SK-N-SH (cell line): ENCODE measurements at regions not wholly inside any gene's neighbourhood (a gene's known extent, or its start where the extent isn't known, plus 50 kb on each side); places are given as distances from the start of the nearest gene placed in this dataset.
"Not testable (repeated sequence)": the region's sequence is repeated elsewhere in the genome, so short reads cannot be mapped to it uniquely, and the experiment has no call there.

Source experiments
- CTCF ChIA-PET: fragments of 300-600, 350-600 bp; formaldehyde crosslinking; extraction: SDS; loops from one replicate; lab custom pipeline; 2021; lab: Yijun Ruan, JAX
- POLR2A ChIA-PET: fragments of 350-600 bp; sonication (Branson Sonifier 250); formaldehyde crosslinking; extraction: SDS; loops from one replicate; lab custom pipeline; 2020; ENCODE audit warnings: antibody characterized with exemption, inconsistent platforms; lab: Yijun Ruan, JAX
- DNase-seq: peaks from one replicate; pipeline ENCODE4 v3.0.0; 2012
- H2AFZ ChIP-seq: fragments of 200-600 bp; sonication (generic); 2 replicates; pipeline ENCODE4 v1.8.1; 2016; ENCODE audit warnings: antibody characterized with exemption, mild to moderate bottlenecking, low read depth
- H3F3A ChIP-seq: fragments of 200-600 bp; sonication (generic); replicated peaks from 2 replicates; pipeline ENCODE3; 2016; ENCODE audit warnings: antibody characterized with exemption, mild to moderate bottlenecking; ENCODE audit not compliant: insufficient read depth
- H3K27ac ChIP-seq, 2 experiments: fragments of 200-500 bp in 1 of 2; fragments of 200-600 bp in 1 of 2; sonication (Bioruptor generic) in 1 of 2; sonication (generic), shearing (Covaris generic) in 1 of 2; 2 replicates each; pipeline versions ENCODE4 v1.5.1 to v1.6.1; 2014 to 2016; ENCODE audit warnings: low read depth in 2 of 2, inconsistent platforms in 1 of 2, low read length in 1 of 2, mild to moderate bottlenecking in 1 of 2, mixed read lengths in 1 of 2
- H3K27me3 ChIP-seq: fragments of 200-600 bp; sonication (generic), shearing (Covaris generic); 2 replicates; pipeline ENCODE4 v1.6.1; 2016; ENCODE audit warnings: mixed run types; ENCODE audit not compliant: insufficient read depth
- H3K36me3 ChIP-seq, 2 experiments: fragments of 200-500 bp in 1 of 2; fragments of 200-600 bp in 1 of 2; sonication (Bioruptor generic) in 1 of 2; sonication (generic) in 1 of 2; replicated peaks in 1 of 2; 2 replicates each; pipeline versions ENCODE3 to v1.5.1; 2014 to 2016; ENCODE audit warnings: low read length in 1 of 2, mild to moderate bottlenecking in 1 of 2; ENCODE audit not compliant: insufficient read depth in 2 of 2, control insufficient read depth in 1 of 2
- H3K4me1 ChIP-seq, 2 experiments: fragments of 200-500 bp in 1 of 2; fragments of 200-600 bp in 1 of 2; sonication (Bioruptor generic) in 1 of 2; sonication (generic), shearing (Covaris generic) in 1 of 2; 2 replicates each; pipeline versions ENCODE4 v1.5.1 to v1.6.1; 2014 to 2016; ENCODE audit warnings: low read depth in 1 of 2, low read length in 1 of 2, mixed run types in 1 of 2; ENCODE audit not compliant: insufficient read depth in 2 of 2, control insufficient read depth in 1 of 2
- H3K4me2 ChIP-seq: fragments of 200-600 bp; sonication (generic), shearing (Covaris generic); 2 replicates; pipeline ENCODE4 v1.6.1; 2017; ENCODE audit warnings: mixed run types
- H3K4me3 ChIP-seq, 2 experiments: fragments of 200-500 bp in 1 of 2; fragments of 200-600 bp in 1 of 2; sonication (Bioruptor generic) in 1 of 2; sonication (generic), shearing (Covaris generic) in 1 of 2; 2 replicates each; pipeline versions ENCODE4 v1.5.1 to v1.8.1; 2014 to 2016; ENCODE audit warnings: low read depth in 2 of 2, inconsistent platforms in 1 of 2, low read length in 1 of 2, mild to moderate bottlenecking in 1 of 2, mixed read lengths in 1 of 2, moderate library complexity in 1 of 2
- H3K79me2 ChIP-seq: fragments of 200-600 bp; sonication (generic); 2 replicates; pipeline ENCODE4 v1.8.1; 2017; ENCODE audit warnings: mild to moderate bottlenecking; ENCODE audit not compliant: insufficient read depth
- H3K9ac ChIP-seq: fragments of 200-600 bp; sonication (generic); 2 replicates; pipeline ENCODE4 v1.6.1; 2017; ENCODE audit warnings: mixed run types
- H3K9me2 ChIP-seq: fragments of 200-600 bp; sonication (generic); 2 replicates; pipeline ENCODE4 v1.6.1; 2017; ENCODE audit warnings: mixed run types
- H3K9me3 ChIP-seq: fragments of 200-600 bp; sonication (generic); 2 replicates; pipeline ENCODE4 v1.6.1; 2017; ENCODE audit warnings: mixed run types, mild to moderate bottlenecking, moderate library complexity
- H4K20me1 ChIP-seq: fragments of 200-600 bp; sonication (generic); 2 replicates; pipeline ENCODE4 v1.6.1; 2017; ENCODE audit warnings: mild to moderate bottlenecking, mixed run types; ENCODE audit not compliant: insufficient read depth
- CTCF ChIP-seq: fragments of 200-600 bp; sonication (generic); IDR thresholded peaks from 2 replicates; pipeline ENCODE4 v1.6.1; 2017; ENCODE audit warnings: antibody characterized with exemption, mild to moderate bottlenecking, moderate library complexity
- GATA2 ChIP-seq: sonication (generic); formaldehyde crosslinking; IDR thresholded peaks from 2 replicates; pipeline ENCODE4 v1.5.0; 2020; ENCODE audit warnings: mild to moderate bottlenecking, missing genetic modification reagents
- MAX ChIP-seq: IDR thresholded peaks from 2 replicates; pipeline ENCODE4 v1.4.0; 2012; ENCODE audit warnings: low read depth
- MEF2A ChIP-seq: IDR thresholded peaks from 2 replicates; pipeline ENCODE4 v1.4.0; 2012; ENCODE audit warnings: low read depth, borderline replicate concordance
- MXI1 ChIP-seq: IDR thresholded peaks from 2 replicates; pipeline ENCODE4 v1.6.1; 2012; ENCODE audit warnings: mild to moderate bottlenecking, low read depth, low read length, improper control_type of control experiment
- NFIC ChIP-seq: IDR thresholded peaks from 2 replicates; pipeline ENCODE4 v1.4.0; 2012; ENCODE audit warnings: borderline replicate concordance
- RFX5 ChIP-seq: IDR thresholded peaks from 2 replicates; pipeline ENCODE4 v1.6.1; 2012; ENCODE audit warnings: mild to moderate bottlenecking, improper control_type of control experiment, low read length
- YY1 ChIP-seq: IDR thresholded peaks from 2 replicates; pipeline ENCODE4 v1.4.0; 2012; ENCODE audit warnings: low read depth, mild to moderate bottlenecking
- ZBTB33 ChIP-seq: IDR thresholded peaks from 2 replicates; pipeline ENCODE4 v1.4.0; 2012; ENCODE audit warnings: low read depth, borderline replicate concordance
- WGBS: methylation state at CpG from one replicate; pipeline ENCODE4 v1.1.6; 2017; ENCODE audit warnings: low lambda C conversion rate; 5-methylcytosine and 5-hydroxymethylcytosine counted together

GRCh38 chr20:51928931-51929330 is 126.6 kb upstream of the SALL4 start:
- 73% methylated on average over 2 of the region's 2 CpGs for WGBS
- Histone ChIP-seq H3K9me3 (no peaks in the 10 kb centered on the region), H3K9me2 (no peaks in the 10 kb centered on the region), H3K4me1 (peaks cover 0 to 14% of the 10 kb centered on the region in 2 experiments; a peak in 1 of 4 replicates), H2AFZ (no peak overlapping the region), H3K79me2 (no peaks in the 10 kb centered on the region), H3K4me2 (no peak overlapping the region), H3F3A (no peaks in the 10 kb centered on the region), H3K27ac (no peak overlapping the region), H3K9ac (no peak overlapping the region), H3K27me3 (no peaks in the 10 kb centered on the region), H3K4me3 (no peak overlapping the region), H4K20me1 (no peaks in the 10 kb centered on the region), H3K36me3 (no peaks in the 10 kb centered on the region)
- TF ChIP-seq RFX5 (no peak), CTCF (no peak), MAX (no peak), GATA2 (CRISPR knock-in tag) (no peak), YY1 (no peak), ZBTB33 (no peak), MEF2A (no peak), MXI1 (no peak), NFIC (no peak)
- POLR2A ChIA-PET, result no interaction called here
- CTCF ChIA-PET, result no interaction called here
- no peak for DNase-seq

GRCh38 chr20:51927970-51928369 is 125.6 kb upstream of the SALL4 start:
- CTCF ChIA-PET, H3F3A ChIP-seq, H3K9me3 ChIP-seq, H3K79me2 ChIP-seq, H4K20me1 ChIP-seq, H2AFZ ChIP-seq, H3K9me2 ChIP-seq, H3K4me3 ChIP-seq, H3K27me3 ChIP-seq, H3K36me3 ChIP-seq, H3K9ac ChIP-seq, H3K4me2 ChIP-seq, H3K27ac ChIP-seq, POLR2A ChIA-PET, DNase-seq: not testable (repeated sequence)
- 89% methylated on average over 5 of the region's 5 CpGs for WGBS
- H3K4me1 ChIP-seq, result peaks cover 0 to 12% of the 10 kb centered on the region in 2 experiments; a peak in 1 of 4 replicates
